GM12872 (cell line): ENCODE measurements at regions not wholly inside any gene's neighbourhood (a gene's known extent, or its start where the extent isn't known, plus 50 kb on each side); places are given as distances from the start of the nearest gene placed in this dataset.

Source experiments
- TF ChIP-seq, protein P1 (sequence below): IDR thresholded peaks from 3 replicates; pipeline ENCODE4 v1.5.1; 2011; ENCODE audit warnings: low read depth, mild to moderate bottlenecking, low read length, moderate library complexity; ENCODE audit not compliant: insufficient read depth

DNA sequence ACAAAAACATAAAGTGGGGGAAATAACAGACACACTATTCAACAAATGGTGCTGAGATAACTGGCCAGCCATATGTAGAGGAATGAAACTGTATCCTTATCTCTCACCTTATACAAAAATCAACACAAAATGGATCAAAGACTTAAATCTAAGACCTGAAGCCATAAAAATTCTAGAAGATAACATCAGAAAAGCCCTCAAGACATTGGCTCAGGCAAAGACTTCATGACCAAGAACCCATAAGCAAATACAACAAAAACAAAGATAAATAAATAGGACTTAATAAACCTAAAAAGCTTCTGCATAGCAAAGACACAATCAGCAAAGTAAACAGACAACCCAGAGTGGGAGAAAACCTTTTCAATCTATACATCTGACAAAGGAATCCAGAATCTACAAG, 278.9 kb downstream of the PIK3C3 start:
- TF ChIP-seq, protein P1, sequence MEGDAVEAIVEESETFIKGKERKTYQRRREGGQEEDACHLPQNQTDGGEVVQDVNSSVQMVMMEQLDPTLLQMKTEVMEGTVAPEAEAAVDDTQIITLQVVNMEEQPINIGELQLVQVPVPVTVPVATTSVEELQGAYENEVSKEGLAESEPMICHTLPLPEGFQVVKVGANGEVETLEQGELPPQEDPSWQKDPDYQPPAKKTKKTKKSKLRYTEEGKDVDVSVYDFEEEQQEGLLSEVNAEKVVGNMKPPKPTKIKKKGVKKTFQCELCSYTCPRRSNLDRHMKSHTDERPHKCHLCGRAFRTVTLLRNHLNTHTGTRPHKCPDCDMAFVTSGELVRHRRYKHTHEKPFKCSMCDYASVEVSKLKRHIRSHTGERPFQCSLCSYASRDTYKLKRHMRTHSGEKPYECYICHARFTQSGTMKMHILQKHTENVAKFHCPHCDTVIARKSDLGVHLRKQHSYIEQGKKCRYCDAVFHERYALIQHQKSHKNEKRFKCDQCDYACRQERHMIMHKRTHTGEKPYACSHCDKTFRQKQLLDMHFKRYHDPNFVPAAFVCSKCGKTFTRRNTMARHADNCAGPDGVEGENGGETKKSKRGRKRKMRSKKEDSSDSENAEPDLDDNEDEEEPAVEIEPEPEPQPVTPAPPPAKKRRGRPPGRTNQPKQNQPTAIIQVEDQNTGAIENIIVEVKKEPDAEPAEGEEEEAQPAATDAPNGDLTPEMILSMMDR: no peak

GRCh38 chr18:42242758-42243157, 287.7 kb downstream of the PIK3C3 start:
- TF ChIP-seq, protein P1: no peak

- TF ChIP-seq, protein P1: no peak
Observed at GRCh38 chr18:42245137-42245536, 290.1 kb downstream of the PIK3C3 start.

DNA sequence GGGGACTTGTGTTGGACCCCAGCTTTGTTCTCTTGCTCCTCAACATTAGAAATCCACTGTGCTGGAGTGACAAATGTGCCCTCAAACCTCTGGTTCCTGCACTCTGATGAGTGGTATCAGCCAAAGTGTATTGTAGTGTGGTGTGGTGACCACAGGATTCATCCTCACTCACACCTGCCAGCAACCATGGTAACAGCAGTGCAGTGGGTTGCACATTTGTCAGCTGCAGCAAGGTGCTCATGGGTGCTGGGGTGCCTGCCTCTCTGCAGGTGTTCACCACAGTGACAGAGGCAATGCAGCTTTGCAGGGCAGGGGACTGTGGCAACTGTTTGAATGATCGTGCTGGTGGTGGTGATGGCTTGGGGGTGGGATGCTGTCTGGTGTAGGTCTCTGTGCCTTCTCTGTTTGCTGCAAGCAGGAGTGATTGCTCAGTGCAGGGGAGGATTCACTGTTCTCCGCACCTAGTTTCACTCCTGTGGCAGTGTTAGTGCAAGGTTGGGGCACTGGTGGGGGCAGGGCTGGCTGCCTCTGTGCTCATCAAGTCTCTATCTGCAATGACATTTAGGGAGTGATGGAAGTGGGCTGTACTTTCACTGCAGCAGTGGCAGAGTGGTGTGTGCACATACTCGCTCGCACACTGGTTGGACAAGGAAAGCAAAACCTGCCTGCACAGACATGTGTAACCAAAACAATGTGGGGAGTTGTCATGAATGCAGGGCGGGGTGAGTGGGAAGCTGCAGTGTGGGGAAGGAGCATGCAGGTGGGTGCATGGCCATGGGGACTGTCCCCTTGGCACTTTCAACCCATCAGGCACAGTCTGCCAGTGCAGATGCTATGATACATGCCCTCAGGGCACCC, 301.1 kb downstream of the PIK3C3 start:
- TF ChIP-seq, protein P1: no peak

GRCh38 chr18:42258301-42258965, 303.4 kb downstream of the PIK3C3 start:
- TF ChIP-seq, protein P1: no peak

GRCh38 chr18:42261731-42262130, 306.7 kb downstream of the PIK3C3 start:
- TF ChIP-seq, protein P1: no peak

GRCh38 chr18:42264497-42264896, 309.5 kb downstream of the PIK3C3 start:
- TF ChIP-seq, protein P1: no peak
